ENCODE measurements at regions not wholly inside any gene's neighbourhood (a gene's known extent, or its start where the extent isn't known, plus 50 kb on each side); places are given as distances from the start of the nearest gene placed in this dataset.

DNA sequence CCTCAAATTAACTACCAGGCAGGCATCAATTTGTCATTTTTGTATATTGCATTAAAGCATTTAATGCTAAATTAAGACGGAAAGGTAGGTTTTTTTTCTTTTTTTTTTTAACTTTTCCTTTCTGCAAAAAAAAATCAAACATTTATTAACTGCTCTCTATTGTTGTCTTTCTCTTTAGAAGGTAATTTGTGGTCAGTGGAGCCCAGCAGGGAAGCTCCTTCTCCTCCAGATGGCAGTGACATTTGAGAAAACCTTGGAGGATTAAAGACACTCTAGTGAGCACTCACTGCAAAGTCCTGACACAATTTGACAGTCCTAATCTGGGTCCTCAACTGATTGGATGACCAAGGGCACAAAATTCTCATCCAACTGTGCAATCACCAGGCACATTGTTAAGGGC is 102.4 kb downstream of the SLIT2 start:
- DNase-seq: no peak

DNA sequence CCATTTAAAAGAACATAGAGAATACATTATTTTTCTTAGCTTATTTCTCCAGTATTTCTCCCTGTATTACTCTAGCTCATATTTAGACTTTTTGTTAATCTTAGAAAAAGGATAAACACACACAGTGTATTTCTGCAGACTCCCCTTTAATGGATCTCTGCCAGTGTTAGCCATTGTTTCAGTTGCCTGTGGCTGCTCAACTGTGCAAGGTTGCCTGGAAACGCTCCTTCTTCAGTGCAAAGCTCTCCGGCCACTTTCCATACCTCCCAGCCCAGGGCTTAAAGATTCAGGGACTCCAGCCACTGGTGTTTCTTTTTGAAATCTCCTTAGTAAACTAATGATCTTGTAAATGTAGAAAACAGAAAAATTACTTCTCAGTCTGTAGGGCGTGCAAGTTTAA is 104.9 kb downstream of the SLIT2 start:
- no peak for DNase-seq

DNA sequence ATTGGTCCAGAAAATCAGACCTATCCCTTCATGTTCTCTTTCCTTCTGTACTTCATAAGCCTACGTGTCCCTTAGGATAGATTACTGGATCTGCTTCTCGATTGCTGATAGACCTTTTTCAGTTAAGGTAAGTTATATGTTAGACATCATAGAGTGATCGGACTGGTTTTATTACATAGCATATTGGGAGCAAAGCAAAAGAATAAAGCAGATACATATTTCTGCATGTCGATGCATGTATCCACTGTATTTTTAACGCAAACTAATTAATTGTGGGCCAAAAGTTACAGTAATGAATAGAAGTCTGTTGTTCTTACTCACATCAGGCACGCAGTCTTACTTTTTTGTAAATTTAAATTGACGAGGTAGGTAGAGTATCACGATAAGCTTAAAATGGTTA is 106.4 kb downstream of the SLIT2 start:
- no peak for DNase-seq

DNA sequence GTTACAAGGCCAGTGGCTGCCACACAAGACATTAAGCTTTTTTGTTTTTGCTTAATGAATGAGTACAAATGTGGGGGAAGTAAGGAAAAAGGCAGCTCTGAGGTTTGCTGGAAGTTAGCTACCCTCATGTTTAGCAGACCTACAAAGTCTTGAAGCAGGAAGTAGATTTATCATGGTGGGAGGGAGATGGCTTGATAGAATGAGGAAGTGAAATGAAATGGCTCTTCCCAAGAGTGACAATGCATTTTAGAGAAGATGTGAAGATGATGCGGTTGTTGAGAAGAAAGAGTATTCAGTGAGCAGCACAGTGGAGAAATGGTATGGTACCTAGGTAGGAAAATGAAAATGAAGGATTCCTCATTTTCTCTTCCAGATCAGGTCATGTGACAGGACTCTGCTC is 108.0 kb downstream of the SLIT2 start:
- no peak for DNase-seq

DNA sequence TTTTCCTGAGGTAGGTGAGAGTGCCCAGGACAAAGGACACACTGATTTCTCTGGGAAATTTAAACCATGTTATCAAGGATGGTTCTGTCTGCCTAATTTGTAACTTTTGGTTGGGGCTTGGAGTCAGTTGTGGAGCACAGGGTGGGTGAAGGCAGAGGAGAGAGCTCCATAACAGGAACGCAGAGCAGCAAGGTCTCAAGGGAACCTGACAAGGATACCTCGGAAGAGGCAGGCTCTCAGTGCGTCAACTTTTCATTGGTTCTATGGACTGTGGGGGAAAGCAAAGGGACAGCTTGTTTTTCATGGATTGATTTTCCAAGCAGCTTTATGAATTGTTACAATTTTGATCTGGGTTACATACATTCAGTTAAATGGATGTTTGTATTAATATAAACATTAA is 110.4 kb downstream of the SLIT2 start:
- DNase-seq: no peak

DNA sequence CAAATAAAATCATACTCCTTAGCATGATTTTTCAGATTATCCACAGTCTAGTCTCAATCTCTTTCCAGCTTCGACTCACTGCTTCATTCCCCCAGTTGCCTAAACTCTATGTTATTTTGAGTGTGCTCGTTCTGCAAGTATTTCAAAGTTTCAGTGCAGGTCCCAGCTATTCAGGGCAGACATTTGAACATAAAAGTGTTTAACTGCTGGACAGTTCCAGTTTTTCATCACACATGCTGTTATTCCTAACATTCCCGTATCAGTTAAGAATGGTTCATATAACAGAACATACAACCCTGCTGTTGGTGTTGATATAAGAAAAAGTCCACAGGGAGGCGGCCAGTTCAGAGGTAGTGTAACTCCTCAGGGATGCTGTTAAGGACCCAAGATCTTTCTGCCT is 113.3 kb downstream of the SLIT2 start:
- DNase-seq: no peak

DNA sequence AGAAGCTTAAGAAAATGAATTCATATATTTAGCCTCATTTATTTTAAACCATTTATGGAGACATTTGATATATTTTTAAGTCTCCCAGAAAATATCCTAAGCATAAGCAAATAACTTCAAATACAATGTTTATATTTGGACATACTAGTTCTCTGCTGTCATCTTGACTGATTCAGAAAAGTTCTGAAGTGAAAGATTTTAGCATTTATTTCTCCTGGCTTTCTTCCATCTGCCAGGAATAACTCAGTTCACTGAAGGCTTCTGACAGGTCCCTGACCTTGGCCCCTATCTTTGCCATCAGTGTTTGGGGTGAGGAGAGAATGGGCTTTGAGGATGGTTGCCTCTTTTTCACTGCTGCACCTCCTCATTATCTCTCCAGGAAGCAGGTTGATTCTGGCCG is 115.7 kb downstream of the SLIT2 start:
- DNase-seq: no peak

DNA sequence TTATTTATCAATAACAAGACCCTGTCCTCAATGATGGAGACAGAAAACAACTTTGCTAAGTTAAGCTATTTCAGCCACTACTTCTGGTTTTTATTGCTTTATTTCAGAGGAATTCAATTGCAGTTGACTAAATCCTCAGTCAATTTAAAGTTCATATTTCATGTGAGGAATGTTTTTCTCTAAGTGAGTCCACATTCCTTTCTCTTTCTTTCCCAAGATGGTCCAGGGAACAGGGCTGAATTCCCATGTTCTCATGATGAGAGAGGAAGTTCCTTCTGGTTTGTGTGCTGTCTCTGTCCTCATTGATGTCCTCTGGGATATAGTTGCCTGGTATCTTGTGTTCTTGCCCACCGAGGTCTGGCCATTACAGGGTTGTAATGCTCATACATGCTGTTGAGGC is 117.2 kb downstream of the SLIT2 start:
- DNase-seq: no peak

DNA sequence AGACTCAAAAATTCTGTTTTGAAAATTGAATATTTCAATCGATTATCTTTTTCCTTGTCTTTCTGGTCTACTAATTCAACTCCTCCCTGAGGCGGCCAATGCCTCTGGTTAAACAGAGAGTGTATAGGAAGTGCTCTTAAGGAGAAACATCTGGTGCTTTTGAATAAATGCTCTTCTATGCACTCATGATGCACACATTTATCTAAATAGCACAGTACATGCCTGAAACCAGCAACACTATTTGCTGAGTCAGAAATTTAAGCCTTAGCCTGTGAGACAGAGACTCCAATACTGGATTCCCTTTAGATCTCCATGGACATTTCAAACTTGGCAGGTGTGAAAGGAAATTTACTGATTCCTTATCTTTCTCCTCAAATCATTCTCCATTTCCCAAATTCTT is 118.6 kb downstream of the SLIT2 start:
- no peak for DNase-seq

DNA sequence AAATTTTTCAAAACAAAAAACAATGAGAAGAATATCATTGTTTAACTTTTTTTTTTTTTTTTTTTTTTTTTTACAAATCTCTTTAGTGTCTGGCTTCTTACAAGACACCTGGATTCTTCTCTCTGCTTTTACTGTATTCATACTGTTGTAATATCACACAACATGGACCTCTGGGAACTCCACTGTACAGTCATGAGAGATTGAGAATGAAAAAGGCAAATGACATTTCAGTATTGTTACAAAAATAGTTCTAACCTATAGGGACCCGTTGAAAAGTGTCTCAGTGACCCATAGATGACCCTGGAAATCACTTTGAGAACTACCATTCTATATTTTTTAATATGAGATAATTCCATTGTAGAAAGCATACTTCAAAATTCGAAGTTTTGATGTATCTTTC is 124.4 kb downstream of the SLIT2 start:
- no peak for DNase-seq

DNA sequence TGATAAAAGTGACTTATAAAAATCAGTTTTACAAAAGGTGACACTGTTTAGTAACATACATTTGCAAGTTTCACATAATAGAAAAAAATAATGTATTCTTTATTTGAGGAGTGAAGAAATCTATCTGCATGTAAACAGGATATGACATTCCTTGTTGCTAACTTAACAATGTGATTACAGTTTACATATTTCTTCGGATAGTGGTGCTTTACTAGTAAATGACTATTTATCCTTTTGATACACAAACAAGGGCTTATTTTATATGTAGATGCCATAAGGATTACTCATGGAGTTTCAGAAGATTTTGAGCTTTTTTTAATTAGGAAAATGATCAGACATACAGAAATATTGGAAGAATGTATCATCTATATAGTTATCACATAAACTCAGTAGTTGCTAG is 126.5 kb downstream of the SLIT2 start:
- no peak for DNase-seq

DNA sequence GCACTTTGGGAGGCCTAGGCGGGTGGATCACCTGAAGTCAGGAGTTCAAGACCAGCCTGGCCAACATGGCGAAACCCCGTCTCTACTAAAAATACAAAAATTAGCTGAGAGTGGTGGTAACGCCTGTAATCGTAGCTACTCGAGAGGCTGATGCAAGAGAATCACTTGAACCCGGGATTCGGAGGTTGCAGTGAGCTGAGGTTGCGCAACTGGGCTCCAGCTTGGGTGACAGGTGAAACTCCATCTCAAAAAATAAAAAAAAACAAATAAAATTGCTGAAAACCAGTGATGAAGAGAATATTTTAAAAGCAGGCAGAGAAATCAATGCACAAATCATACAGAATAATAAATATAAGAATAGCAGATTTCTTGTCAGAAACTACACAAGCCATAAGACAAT is 129.3 kb downstream of the SLIT2 start:
- no peak for DNase-seq

DNA sequence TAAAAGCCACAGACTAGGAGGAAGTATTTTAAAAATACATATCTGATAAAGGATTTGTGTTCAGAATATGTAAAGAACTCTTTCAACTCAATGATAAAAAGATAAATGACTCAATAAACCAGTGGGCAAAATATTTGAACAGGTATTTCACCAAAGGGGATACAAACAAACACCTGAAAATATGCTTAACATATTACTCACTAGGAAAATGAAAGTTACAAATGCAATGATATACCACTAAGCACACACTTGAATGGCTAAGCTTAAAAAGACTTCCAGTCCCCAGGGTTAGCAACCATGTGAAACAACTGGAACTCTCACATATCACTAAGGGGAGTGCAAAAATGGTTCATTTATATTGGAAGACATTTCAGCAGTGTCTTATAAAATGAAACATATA is 131.6 kb downstream of the SLIT2 start:
- no peak for DNase-seq

DNA sequence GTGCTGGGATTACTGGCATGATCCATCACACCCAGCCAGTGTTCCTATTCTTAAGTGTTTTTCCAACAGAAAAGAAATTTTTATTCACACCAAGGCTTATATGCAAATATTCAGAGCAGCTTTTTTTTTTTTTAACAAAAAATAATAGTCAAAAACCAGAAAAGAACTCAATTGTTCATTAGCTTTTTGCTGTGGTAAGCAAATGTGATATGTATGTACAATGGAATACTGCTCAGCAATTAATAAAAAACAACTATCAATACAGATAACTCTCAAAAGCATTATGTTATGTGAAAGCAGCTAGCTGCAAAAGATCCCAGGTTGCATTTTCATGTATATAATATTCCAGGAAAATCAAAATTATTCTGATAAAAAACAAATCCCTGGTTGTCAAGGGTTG is 132.3 kb downstream of the SLIT2 start:
- no peak for DNase-seq

DNA sequence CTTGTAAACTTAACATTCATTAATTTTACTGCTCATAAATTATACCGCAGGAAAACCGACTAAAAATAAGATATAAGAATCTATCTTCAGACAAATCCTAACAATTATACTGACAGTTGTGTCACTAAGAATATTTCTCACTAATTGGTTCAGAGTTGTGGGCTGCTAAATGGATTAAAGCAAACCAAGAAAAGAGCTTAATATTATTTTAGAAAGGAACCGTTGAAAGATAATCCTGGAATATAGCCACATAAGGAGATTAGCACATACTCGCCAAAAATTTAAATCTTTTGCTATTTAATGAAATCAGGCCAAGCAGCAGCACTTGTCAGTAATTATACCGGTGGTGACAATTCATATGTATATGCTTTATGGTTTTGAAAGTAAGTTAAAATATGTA is 132.8 kb downstream of the SLIT2 start:
- no peak for DNase-seq

DNA sequence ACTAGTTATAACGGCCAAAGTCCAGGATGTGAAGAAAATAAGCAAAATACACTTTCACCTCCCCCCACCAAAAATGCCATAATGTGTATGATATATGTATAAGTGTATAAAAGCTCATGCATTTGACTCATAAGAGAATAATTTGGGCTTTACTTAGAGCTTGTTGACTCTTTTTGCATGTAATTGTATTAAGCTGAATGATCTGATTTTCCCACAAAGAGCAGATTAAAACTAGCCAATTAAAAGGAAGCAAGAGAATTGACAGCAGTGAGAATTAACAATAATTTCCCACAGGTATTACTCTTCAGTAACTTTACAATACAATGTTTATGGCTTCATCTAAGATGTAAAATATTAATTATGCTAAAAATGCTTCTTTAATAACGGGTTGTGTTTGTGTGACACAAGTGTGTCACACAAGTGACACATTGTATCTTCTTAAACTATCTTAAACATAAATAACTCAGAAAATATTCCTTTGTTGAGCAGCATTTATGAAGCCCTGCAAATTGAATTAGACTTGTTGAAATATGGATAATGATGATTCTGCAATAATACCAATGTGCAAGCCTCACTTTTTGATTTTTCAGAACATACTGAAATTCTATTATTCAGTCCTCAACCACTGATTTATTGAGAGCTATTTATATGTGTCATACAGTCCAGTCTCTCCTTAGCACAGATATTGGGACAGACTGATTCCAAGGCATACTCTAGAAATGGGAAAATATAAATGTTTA is 134.5 kb downstream of the SLIT2 start:
- DNase-seq: no peak

DNA sequence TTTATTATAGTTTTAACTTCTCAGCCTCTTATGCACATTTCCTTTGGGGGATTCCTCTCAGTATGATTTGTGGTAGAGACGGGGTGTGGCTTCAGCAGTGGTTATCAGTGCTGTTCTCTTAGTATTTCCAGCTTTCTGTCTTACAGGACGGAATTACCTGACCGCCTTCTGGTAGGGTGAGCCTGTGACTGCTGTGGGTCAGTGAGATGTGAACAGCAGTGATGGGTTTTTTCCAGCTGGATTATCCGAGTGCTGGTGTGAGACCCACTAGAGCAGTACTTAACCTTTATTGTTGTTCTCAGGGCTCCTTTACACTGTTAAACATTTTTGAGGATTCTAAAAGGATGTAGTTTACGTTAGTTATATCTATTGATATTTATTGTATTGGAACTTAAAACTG is 135.2 kb downstream of the SLIT2 start:
- DNase-seq: no peak

DNA sequence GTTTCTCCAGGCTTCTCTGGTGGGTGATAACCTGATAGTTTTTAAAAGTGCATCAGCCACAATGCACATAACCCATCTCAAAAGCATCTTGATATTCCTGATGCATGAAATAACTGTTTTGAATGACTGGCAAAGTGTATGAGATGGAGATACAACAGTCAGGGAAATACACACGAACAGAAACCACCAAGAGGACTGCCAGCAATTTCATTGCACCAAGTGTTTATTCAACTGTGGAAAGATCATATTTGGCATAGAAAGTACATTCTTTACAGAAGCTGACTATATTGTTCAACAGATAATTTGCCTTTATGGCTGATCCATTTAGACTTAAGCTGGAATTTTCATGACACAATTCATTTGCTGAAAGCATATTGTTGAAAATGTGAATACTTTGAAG is 139.5 kb downstream of the SLIT2 start:
- no peak for DNase-seq

DNA sequence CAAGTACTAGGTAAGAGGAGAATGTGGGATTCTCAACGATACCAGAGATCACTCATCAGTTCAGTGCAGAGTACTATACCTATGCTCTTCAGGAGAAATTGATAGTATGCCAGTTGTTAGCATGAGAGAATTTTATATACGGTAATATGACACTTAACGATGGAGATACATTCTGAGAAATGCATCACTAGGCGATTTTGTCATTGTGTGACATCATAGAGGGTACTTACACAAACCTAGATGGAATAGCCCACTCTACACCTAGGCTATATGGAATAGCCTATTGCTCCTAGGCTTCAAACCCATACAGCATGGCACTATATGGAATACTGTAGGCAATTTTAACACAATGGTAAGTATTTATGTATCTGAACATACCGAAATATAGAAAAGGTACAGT is 140.2 kb downstream of the SLIT2 start:
- DNase-seq: no peak

DNA sequence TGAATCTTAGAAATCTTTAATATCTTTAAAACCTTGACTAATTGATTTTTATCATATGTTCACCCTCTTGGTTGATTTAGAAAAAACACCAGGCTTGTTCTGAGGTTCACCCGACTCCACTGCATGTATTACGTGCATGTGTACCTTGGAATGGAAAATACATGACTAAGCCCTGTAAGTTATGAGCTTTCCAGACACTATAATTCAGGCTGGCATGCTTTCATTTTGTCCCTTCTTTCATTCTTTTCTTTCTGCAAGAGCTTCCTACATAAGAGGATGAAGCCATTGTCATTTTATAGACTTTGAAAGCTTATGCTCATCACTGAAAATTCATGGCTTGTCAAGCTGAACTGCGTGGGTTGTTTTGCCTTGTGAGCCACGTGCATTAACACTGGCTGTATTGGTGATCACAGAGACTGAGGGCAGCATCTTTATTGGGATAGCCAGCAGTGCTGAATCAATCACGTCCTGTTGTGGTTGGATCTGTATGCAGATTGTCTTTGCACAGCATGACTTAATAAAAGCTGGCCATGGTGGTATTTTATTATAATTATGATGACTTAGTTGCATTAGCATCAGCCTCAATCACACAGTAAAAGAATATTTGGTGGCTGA is 141.9 kb downstream of the SLIT2 start:
- no peak for DNase-seq

DNA sequence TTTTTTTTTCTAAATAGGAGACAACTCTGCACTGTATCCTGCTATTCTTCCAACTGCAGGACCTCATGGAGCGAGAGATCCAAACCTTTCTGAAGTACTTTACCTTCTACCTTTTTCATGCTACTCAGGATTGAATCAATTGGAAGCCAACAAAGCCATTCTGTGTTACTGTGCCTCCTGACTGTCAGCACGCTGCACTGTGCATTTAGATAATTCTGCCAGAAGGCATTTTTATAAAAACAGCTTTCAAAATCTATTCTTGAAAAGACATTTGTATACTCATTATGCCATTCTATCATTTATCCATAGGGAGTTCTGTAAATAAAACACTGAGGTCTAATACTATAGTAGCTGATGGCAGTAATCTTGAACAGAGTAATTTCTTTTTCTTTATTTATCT is 142.8 kb downstream of the SLIT2 start:
- DNase-seq: no peak

DNA sequence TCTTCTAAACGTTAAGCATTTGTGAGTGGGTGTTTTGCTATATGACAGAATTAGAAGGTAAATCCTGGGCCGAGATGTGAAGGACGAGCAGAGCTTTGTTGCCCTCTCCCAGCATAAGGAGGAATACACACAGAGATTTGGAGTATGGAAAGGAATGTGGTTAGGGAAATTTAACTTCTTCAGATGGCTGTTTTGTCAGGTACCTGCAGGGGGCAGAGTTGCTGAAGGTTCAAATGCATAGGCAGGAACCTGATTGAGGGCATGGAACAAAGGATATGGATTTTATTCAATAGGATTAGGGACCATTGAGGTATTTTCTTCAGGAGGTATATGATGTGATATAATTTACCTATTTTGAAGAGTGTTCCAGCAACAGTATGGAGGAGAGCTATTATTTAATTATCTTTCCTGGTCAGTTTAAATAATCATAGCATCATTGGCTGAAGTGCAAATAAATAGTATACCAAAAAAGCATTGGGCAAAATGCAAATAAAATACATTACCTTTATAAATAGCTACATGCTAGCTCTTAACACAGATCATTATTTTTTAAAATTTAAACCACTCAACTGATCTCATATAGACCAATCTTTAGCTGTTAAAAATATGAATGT is 143.6 kb downstream of the SLIT2 start:
- DNase-seq: peak; percentile 7

DNA sequence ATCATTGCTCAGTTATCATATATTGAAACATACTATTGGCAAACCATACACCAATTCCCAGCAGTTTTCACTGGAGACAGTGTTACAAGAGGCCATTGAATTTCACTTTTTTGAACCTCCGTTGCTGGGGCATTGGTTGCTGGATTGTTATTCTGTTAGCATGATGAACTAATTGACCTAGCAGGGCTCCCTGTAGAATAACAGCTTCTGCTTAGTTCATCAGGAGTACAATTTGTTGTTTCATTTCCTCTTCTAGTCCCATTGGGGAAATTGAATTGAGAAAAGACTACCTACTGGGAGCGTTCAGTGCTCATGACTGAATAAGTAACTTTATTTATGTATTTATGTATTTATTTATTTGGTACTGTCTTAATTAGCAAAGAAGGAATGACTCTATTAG is 151.6 kb downstream of the SLIT2 start:
- no peak for DNase-seq

DNA sequence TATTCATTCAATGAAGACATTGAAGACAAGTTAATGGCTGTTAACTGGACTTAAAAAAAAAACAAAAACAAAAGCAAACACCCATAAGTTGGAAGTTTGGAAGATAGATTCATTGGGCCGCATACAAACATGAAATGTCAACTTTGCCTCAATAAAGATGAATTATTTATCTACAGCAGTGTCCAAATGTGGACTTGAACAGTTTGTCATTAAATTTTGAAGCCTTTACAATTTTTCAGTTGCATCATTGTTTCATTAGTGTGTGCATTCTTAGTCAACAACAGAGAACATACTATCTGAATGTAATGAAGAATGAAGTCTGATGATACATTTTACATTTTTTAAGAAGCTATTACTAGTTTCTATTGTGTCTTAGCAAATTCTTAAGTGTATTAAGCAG is 152.1 kb downstream of the SLIT2 start:
- DNase-seq: no peak

DNA sequence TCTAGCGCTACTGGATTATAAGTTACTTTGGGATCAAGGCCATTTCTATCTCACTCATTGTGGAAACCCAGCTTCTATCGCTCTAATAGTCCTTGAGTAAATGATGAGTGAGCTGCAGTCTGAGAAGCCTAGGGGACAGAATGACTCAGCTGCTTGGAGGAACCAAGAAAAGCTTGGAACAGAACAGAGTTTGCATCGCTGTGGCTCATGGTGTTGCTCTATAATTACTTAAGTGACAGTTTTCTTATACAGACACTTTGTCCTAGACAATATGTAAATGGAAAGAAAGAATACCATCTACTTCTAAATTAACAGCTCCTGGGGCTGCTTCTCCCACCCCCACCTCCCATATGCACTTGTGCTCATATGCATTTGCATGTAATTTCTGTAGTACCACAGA is 156.9 kb downstream of the SLIT2 start:
- DNase-seq: no peak

Data from NCI-H1048 (cell line).